OCI-LY3 (cell line): ENCODE measurements at regions not wholly inside any gene's neighbourhood (a gene's known extent, or its start where the extent isn't known, plus 50 kb on each side); places are given as distances from the start of the nearest gene placed in this dataset.

Source experiments
- EZH2phosphoT487 ChIP-seq: fragments of 200-600 bp; shearing (Covaris generic); IDR thresholded peaks from 2 replicates; pipeline ENCODE4 v1.6.1; 2018; ENCODE audit warnings: antibody characterized with exemption, mixed run types, low read depth
- TF ChIP-seq, protein P1 (sequence below): fragments of 200-600, 300-600 bp; sonication (generic); IDR thresholded peaks from 2 replicates; pipeline ENCODE4 v1.5.1; 2014; ENCODE audit warnings: antibody characterized with exemption, low read length, low read depth

DNA sequence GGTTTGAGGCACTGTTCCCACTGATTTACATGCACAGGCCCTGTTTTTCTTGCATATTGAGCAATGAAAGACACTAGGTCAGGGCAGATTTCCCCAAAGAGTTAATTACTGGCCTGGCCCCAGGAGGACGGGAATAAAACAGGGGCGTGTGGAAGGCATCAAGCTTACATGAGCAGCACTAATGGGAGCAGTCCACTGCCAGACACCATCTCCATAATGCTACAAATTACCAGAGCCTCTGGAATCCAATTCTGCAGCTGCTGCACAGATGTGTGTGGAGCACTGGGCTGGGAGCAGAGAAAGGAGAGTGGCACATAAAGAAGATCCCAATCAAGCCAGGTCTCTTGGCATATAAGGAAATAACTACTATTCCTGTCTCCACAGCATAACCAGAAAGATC is 96.9 kb downstream of the CCDC34 start:
- TF ChIP-seq, protein P1, sequence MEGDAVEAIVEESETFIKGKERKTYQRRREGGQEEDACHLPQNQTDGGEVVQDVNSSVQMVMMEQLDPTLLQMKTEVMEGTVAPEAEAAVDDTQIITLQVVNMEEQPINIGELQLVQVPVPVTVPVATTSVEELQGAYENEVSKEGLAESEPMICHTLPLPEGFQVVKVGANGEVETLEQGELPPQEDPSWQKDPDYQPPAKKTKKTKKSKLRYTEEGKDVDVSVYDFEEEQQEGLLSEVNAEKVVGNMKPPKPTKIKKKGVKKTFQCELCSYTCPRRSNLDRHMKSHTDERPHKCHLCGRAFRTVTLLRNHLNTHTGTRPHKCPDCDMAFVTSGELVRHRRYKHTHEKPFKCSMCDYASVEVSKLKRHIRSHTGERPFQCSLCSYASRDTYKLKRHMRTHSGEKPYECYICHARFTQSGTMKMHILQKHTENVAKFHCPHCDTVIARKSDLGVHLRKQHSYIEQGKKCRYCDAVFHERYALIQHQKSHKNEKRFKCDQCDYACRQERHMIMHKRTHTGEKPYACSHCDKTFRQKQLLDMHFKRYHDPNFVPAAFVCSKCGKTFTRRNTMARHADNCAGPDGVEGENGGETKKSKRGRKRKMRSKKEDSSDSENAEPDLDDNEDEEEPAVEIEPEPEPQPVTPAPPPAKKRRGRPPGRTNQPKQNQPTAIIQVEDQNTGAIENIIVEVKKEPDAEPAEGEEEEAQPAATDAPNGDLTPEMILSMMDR, result no peak
- no peak for TF ChIP-seq EZH2phosphoT487
